WERI-Rb-1 (cell line): ENCODE measurements at regions not wholly inside any gene's neighbourhood (a gene's known extent, or its start where the extent isn't known, plus 50 kb on each side); places are given as distances from the start of the nearest gene placed in this dataset.

Experiments used
- DNase-seq: peaks from one replicate; pipeline ENCODE4 v3.0.0-alpha.2; 2020
- H3K27ac ChIP-seq: fragments of 250-450 bp; sonication (Bioruptor Pico); 2 replicates; pipeline ENCODE4 v1.5.1; 2020; ENCODE audit warnings: mild to moderate bottlenecking, moderate library complexity
- H3K27me3 ChIP-seq: fragments of 250-450 bp; sonication (Bioruptor Pico); 2 replicates; pipeline ENCODE4 v1.5.1; 2021; ENCODE audit warnings: mild to moderate bottlenecking, low read depth, moderate library complexity; ENCODE audit not compliant: insufficient read depth, severe bottlenecking
- H3K36me3 ChIP-seq: fragments of 250-450 bp; sonication (Bioruptor Pico); 2 replicates; pipeline ENCODE4 v1.5.1; 2020; ENCODE audit warnings: mild to moderate bottlenecking, moderate library complexity
- H3K4me3 ChIP-seq: 2 replicates; pipeline ENCODE4 v1.5.1; 2011; ENCODE audit warnings: low read depth, mild to moderate bottlenecking, control low read depth, low read length
- H3K9me3 ChIP-seq: fragments of 250-450 bp; sonication (Bioruptor Pico); 2 replicates; pipeline ENCODE4 v1.5.1; 2021; ENCODE audit warnings: mild to moderate bottlenecking, moderate library complexity; ENCODE audit not compliant: severe bottlenecking
- CTCF ChIP-seq: IDR thresholded peaks from 2 replicates; pipeline ENCODE4 v1.5.1; 2011; ENCODE audit warnings: low read depth, mild to moderate bottlenecking, control low read depth, inconsistent platforms, low read length

GRCh38 chr4:58515226-58515625, 1405.0 kb upstream of the IGFBP7 start:
- H3K27me3 ChIP-seq: no peaks in the 10 kb centered on the region
- no peaks in the 10 kb centered on the region for H3K36me3 ChIP-seq
- peak overlapping the region; percentile 6; the same call in 1 of the 2 replicates for H3K27ac ChIP-seq
- no peaks in the 10 kb centered on the region for H3K9me3 ChIP-seq
- peak; percentile 62 for DNase-seq
- no peak overlapping the region for H3K4me3 ChIP-seq
- TF ChIP-seq CTCF: no peak

- Histone ChIP-seq H3K36me3 (no peaks in the 10 kb centered on the region), H3K27me3 (no peaks in the 10 kb centered on the region), H3K27ac (no peak overlapping the region), H3K9me3 (no peaks in the 10 kb centered on the region), H3K4me3 (no peak overlapping the region)
- no peak for DNase-seq
- no peak for TF ChIP-seq CTCF
Observed at GRCh38 chr4:58514299-58514698, 1404.1 kb upstream of the IGFBP7 start.

GRCh38 chr4:58510652-58511051, 1400.5 kb upstream of the IGFBP7 start:
- H3K9me3 ChIP-seq: no peaks in the 10 kb centered on the region
- no peak overlapping the region for H3K27ac ChIP-seq
- H3K36me3 ChIP-seq: no peaks in the 10 kb centered on the region
- no peak overlapping the region for H3K4me3 ChIP-seq
- H3K27me3 ChIP-seq: no peaks in the 10 kb centered on the region
- no peak for DNase-seq
- no peak for TF ChIP-seq CTCF

GRCh38 chr4:58507079-58507478, 1396.9 kb upstream of the IGFBP7 start:
- no peak for DNase-seq
- no peak for TF ChIP-seq CTCF

GRCh38 chr4:58502839-58503238, 1392.7 kb upstream of the IGFBP7 start:
- Histone ChIP-seq H3K27ac (no peak overlapping the region), H3K36me3 (no peaks in the 10 kb centered on the region), H3K4me3 (no peak overlapping the region), H3K9me3 (no peaks in the 10 kb centered on the region), H3K27me3 (no peaks in the 10 kb centered on the region)
- no peak for TF ChIP-seq CTCF
- DNase-seq: no peak

More at GRCh38 chr4:58507079-58507478, 1396.9 kb upstream of the IGFBP7 start:
- no peaks in the 10 kb centered on the region for H3K9me3 ChIP-seq
- H3K27ac ChIP-seq: no peak overlapping the region
- H3K27me3 ChIP-seq: no peaks in the 10 kb centered on the region
- no peaks in the 10 kb centered on the region for H3K36me3 ChIP-seq
- H3K4me3 ChIP-seq: no peak overlapping the region

- Histone ChIP-seq H3K27ac (no peak overlapping the region), H3K36me3 (no peaks in the 10 kb centered on the region), H3K9me3 (no peaks in the 10 kb centered on the region), H3K27me3 (no peaks in the 10 kb centered on the region), H3K4me3 (no peak overlapping the region)
- TF ChIP-seq CTCF: no peak
- DNase-seq: no peak
Observed at GRCh38 chr4:58499182-58499581, 1389.0 kb upstream of the IGFBP7 start.
